Vagina (tissue), 2 donors: ENCODE measurements at regions not wholly inside any gene's neighbourhood (a gene's known extent, or its start where the extent isn't known, plus 50 kb on each side); places are given as distances from the start of the nearest gene placed in this dataset.

Source experiments
- DNase-seq, 2 donors: peaks; one replicate each; pipeline ENCODE4 v3.0.0-alpha.2; 2017; ENCODE audit errors: extremely low spot score in 2 of 2
- H3K27ac ChIP-seq: fragments of 200-600 bp; sonication (generic); one replicate; pipeline ENCODE4 v1.5.1; 2019
- H3K27me3 ChIP-seq: fragments of 200-600 bp; sonication (generic); one replicate; pipeline ENCODE4 v1.5.1; 2019
- H3K36me3 ChIP-seq, 2 donors: fragments of 200-600 bp; sonication (generic); one replicate each; pipeline ENCODE4 v1.5.1; 2017 to 2019
- H3K4me1 ChIP-seq: fragments of 200-600 bp; sonication (generic); one replicate; pipeline ENCODE4 v1.5.1; 2019
- H3K4me3 ChIP-seq, 2 donors: fragments of 200-600 bp; sonication (generic); 1 replicate in 1 of 2; 2 replicates in 1 of 2; pipeline ENCODE4 v1.5.1; 2016 to 2019
- H3K9me3 ChIP-seq: fragments of 200-600 bp; sonication (generic); one replicate; pipeline ENCODE4 v1.5.1; 2019
- POLR2A ChIP-seq, 2 donors: fragments of 450-650 bp; IDR thresholded peaks; one replicate each; pipeline ENCODE4 v1.6.1; 2017; ENCODE audit warnings: antibody characterized with exemption in 2 of 2, mild to moderate bottlenecking in 2 of 2, moderate library complexity in 2 of 2
- POLR2AphosphoS5 ChIP-seq, 2 donors: sonication (generic); formaldehyde crosslinking; IDR thresholded peaks; one replicate each; pipeline ENCODE4 v1.9.0; 2017; ENCODE audit warnings: antibody characterized with exemption in 2 of 2, mild to moderate bottlenecking in 2 of 2, low read depth in 1 of 2; ENCODE audit not compliant: insufficient read depth in 1 of 2
- intact Hi-C: fragments of 100-400 bp; cut with DNase I; formaldehyde crosslinking; loops from one replicate; pipeline ENCODE4 v1.15.1; 2023
- TF ChIP-seq, protein P1 (sequence below), 3 experiments: fragments of 450-650 bp in 2 of 3; fragments of 200-600 bp in 1 of 3; sonication (generic) in 1 of 3; IDR thresholded peaks; one replicate each; pipeline ENCODE4 v1.5.1; 2017 to 2019; ENCODE audit warnings: antibody characterized with exemption in 3 of 3, mild to moderate bottlenecking in 2 of 3, moderate library complexity in 2 of 3

DNA sequence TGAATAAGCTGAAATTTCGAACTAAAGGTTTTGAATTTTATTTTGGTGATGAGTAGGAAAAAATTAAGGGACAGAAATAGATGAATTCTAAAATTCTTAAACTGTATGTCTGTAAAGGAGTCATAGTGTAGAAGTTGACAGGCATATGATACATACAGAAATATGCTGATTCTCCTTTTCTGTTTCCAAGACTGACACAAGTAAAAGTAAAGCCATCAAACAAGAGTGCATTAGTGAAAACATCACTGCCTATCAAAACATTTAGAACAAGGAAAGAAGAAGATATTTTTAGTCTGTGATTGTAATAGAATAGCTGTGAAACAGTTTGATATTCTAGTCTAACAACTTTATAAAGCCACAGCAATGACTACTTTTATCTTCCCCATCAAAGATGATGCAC lies 1318.0 kb upstream of the TENM4 start:
- intact Hi-C loops: no loop called here
- H3K27me3 ChIP-seq: no peaks in the 10 kb centered on the region
- H3K4me3 ChIP-seq: no peak overlapping the region
- H3K27ac ChIP-seq: no peak overlapping the region
- no peaks in the 10 kb centered on the region for H3K9me3 ChIP-seq
- no peaks in the 10 kb centered on the region for H3K4me1 ChIP-seq
- no peaks in the 10 kb centered on the region for H3K36me3 ChIP-seq
- no peak for DNase-seq
- TF ChIP-seq, protein P1, sequence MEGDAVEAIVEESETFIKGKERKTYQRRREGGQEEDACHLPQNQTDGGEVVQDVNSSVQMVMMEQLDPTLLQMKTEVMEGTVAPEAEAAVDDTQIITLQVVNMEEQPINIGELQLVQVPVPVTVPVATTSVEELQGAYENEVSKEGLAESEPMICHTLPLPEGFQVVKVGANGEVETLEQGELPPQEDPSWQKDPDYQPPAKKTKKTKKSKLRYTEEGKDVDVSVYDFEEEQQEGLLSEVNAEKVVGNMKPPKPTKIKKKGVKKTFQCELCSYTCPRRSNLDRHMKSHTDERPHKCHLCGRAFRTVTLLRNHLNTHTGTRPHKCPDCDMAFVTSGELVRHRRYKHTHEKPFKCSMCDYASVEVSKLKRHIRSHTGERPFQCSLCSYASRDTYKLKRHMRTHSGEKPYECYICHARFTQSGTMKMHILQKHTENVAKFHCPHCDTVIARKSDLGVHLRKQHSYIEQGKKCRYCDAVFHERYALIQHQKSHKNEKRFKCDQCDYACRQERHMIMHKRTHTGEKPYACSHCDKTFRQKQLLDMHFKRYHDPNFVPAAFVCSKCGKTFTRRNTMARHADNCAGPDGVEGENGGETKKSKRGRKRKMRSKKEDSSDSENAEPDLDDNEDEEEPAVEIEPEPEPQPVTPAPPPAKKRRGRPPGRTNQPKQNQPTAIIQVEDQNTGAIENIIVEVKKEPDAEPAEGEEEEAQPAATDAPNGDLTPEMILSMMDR (IDR thresholded peaks at IDR 0.05): no peak
- TF ChIP-seq POLR2AphosphoS5 (IDR thresholded peaks at IDR 0.05; ENCODE audit: insufficient read depth in 1 of 2, low read depth in 1 of 2) (no peak), POLR2A (IDR thresholded peaks at IDR 0.05) (no peak)

DNA sequence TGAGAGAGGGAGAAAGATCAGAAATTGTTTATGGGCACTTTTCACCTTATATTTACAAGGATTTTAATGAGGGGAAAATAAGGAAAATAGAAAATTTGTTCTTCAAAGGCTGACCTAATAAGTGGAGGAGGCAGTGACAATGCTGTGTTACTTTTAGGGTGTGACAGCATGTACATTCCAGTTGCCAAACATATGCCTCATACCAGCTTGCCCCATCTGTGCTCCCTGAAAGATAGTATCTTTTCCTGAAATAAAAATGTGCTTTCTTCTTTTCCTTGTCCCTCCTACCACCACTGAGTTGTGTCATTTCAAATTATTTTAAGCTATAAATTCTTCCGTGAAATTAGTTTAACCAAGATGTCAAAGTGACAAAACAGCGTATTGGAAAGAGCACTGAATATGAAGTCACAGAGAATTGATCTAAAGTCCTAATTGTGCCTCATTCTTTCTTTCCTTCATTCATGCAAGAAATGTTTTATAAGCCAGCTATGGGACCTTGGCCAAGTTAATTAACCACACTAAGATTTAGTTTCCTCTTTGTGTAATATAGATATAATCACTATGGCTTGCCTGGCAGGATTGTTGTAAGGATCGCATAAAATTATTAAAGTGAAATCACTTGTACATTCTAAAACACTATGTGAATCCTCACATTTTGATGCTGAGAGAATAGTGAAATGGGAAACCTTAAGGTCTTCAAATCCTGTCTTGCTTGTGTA lies 1307.5 kb upstream of the TENM4 start:
- Histone ChIP-seq H3K27me3 (no peaks in the 10 kb centered on the region), H3K9me3 (no peaks in the 10 kb centered on the region), H3K27ac (no peak overlapping the region), H3K36me3 (no peaks in the 10 kb centered on the region), H3K4me1 (no peaks in the 10 kb centered on the region), H3K4me3 (no peak overlapping the region)
- no peak for DNase-seq
- TF ChIP-seq POLR2AphosphoS5 (IDR thresholded peaks at IDR 0.05; ENCODE audit: insufficient read depth in 1 of 2, low read depth in 1 of 2): no peak
- no peak for TF ChIP-seq POLR2A (IDR thresholded peaks at IDR 0.05)
- TF ChIP-seq, protein P1 (IDR thresholded peaks at IDR 0.05): no peak
- intact Hi-C loops: no loop called here

DNA sequence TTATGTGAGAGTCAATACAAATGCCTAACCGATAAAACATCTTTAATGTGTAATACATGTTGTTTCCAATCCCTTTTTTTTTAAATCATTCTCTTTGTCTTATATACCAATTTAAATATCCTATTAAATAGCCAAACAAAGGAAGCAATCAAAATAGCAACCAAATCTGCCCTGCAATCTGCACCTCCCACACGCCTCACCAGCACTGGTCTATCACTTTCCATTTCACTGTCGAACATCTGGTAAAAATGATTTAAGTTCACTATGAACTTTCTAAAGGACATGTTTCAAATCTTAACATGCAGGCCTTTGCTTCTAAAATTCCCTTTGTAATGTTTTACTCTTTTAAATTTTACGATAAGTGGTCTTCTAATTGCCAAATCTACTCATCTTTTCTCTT lies 1305.5 kb upstream of the TENM4 start:
- no peaks in the 10 kb centered on the region for H3K36me3 ChIP-seq
- intact Hi-C loops: no loop called here
- no peak overlapping the region for H3K4me3 ChIP-seq
- no peak for DNase-seq
- no peaks in the 10 kb centered on the region for H3K9me3 ChIP-seq
- no peaks in the 10 kb centered on the region for H3K4me1 ChIP-seq
- TF ChIP-seq, protein P1 (IDR thresholded peaks at IDR 0.05): no peak
- no peak for TF ChIP-seq POLR2A (IDR thresholded peaks at IDR 0.05)
- no peak for TF ChIP-seq POLR2AphosphoS5 (IDR thresholded peaks at IDR 0.05; ENCODE audit: insufficient read depth in 1 of 2, low read depth in 1 of 2)
- H3K27me3 ChIP-seq: no peaks in the 10 kb centered on the region
- no peak overlapping the region for H3K27ac ChIP-seq

DNA sequence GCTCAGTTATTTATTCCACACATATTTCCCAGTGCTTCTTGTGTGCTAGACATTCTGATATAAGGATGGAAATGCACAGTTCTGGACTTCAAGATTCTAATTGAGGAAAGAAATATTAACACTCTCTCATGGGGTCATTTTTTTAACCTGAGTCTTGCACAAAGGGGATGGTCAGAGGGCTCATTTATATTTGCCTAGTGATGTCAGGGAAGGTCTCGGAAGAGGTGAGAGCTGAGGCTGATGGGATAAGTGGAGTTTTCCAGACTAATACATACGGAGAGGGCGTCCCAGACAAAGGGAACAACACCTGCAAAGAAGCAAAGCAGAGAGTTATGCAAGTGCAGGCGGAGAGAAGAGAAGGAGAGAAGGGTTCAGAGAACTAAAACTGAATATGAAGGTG lies 1304.6 kb upstream of the TENM4 start:
- no peak overlapping the region for H3K4me3 ChIP-seq
- no peaks in the 10 kb centered on the region for H3K4me1 ChIP-seq
- TF ChIP-seq, protein P1 (IDR thresholded peaks at IDR 0.05): no peak
- TF ChIP-seq POLR2A (IDR thresholded peaks at IDR 0.05) (no peak), POLR2AphosphoS5 (IDR thresholded peaks at IDR 0.05; ENCODE audit: insufficient read depth in 1 of 2, low read depth in 1 of 2) (no peak)
- no peak for DNase-seq
- no peaks in the 10 kb centered on the region for H3K36me3 ChIP-seq
- H3K27ac ChIP-seq: no peak overlapping the region
- intact Hi-C loops: no loop called here
- no peaks in the 10 kb centered on the region for H3K9me3 ChIP-seq
- no peaks in the 10 kb centered on the region for H3K27me3 ChIP-seq

DNA sequence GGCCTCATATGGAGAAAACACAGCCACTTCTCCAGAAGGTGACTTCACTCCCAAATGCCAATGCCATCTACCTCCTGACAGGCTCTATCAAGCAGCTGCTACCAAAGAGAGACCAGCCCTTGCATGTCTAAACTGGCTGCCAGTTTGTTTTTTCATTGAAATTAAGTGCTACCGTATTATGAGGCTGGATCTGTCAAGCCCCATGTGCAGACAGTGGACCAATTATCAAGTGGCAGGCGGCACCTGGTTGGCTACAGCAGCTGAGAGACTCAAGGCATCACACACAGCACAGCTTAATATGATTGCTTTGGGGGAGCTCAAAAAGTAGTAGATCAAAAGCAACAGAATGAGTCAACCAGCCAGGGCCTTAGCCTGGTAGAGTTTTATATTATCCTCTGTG lies 1293.0 kb upstream of the TENM4 start:
- no peaks in the 10 kb centered on the region for H3K27me3 ChIP-seq
- intact Hi-C loops: no loop called here
- H3K4me3 ChIP-seq: no peak overlapping the region
- no peaks in the 10 kb centered on the region for H3K36me3 ChIP-seq
- no peak overlapping the region for H3K27ac ChIP-seq
- no peaks in the 10 kb centered on the region for H3K9me3 ChIP-seq
- no peaks in the 10 kb centered on the region for H3K4me1 ChIP-seq
- no peak for TF ChIP-seq POLR2AphosphoS5 (IDR thresholded peaks at IDR 0.05; ENCODE audit: insufficient read depth in 1 of 2, low read depth in 1 of 2)
- TF ChIP-seq, protein P1 (IDR thresholded peaks at IDR 0.05): no peak
- no peak for TF ChIP-seq POLR2A (IDR thresholded peaks at IDR 0.05)
- DNase-seq: no peak
